ENCODE measurements at regions not wholly inside any gene's neighbourhood (a gene's known extent, or its start where the extent isn't known, plus 50 kb on each side); places are given as distances from the start of the nearest gene placed in this dataset.
"Not testable (repeated sequence)": the region's sequence is repeated elsewhere in the genome, so short reads cannot be mapped to it uniquely, and the experiment has no call there.

- no peak for DNase-seq
These were observed 1069.6 kb downstream of the BRD1 start for GRCh38 chr22:48757985-48758561.

- no peak for DNase-seq
These were observed 1070.1 kb downstream of the BRD1 start for GRCh38 chr22:48757581-48757980.

GRCh38 chr22:48757135-48757534, 1070.5 kb downstream of the BRD1 start:
- DNase-seq, result not testable (repeated sequence)

GRCh38 chr22:48756146-48757111, 1071.2 kb downstream of the BRD1 start:
- DNase-seq, result no peak

- no peak for DNase-seq
These were observed 1072.4 kb downstream of the BRD1 start for GRCh38 chr22:48755059-48755949.

- no peak for DNase-seq
These were observed 1073.0 kb downstream of the BRD1 start for GRCh38 chr22:48754611-48755058.

GRCh38 chr22:48753752-48754517, 1073.7 kb downstream of the BRD1 start:
- DNase-seq, result no peak

GRCh38 chr22:48753381-48753730, 1074.3 kb downstream of the BRD1 start:
- DNase-seq, result no peak

GRCh38 chr22:48752451-48753380, 1075.0 kb downstream of the BRD1 start:
- DNase-seq, result no peak

- no peak for DNase-seq
These were observed 1075.9 kb downstream of the BRD1 start for GRCh38 chr22:48751539-48752437.

- DNase-seq, result no peak
These were observed 1076.7 kb downstream of the BRD1 start for GRCh38 chr22:48750826-48751440.

- DNase-seq, result no peak
These were observed 1077.4 kb downstream of the BRD1 start for GRCh38 chr22:48750282-48750681.

- no peak for DNase-seq
These were observed 1078.0 kb downstream of the BRD1 start for GRCh38 chr22:48749555-48750227.

- DNase-seq, result no peak
These were observed 1078.7 kb downstream of the BRD1 start for GRCh38 chr22:48748860-48749554.

- DNase-seq, result no peak
These were observed 1079.4 kb downstream of the BRD1 start for GRCh38 chr22:48748113-48748859.

GRCh38 chr22:48746789-48747425, 1080.8 kb downstream of the BRD1 start:
- DNase-seq, result no peak
